ENCODE measurements at regions not wholly inside any gene's neighbourhood (a gene's known extent, or its start where the extent isn't known, plus 50 kb on each side); places are given as distances from the start of the nearest gene placed in this dataset.
"Not testable (repeated sequence)": the region's sequence is repeated elsewhere in the genome, so short reads cannot be mapped to it uniquely, and the experiment has no call there.

- ATAC-seq (ENCODE audit: low read depth) (no peak), DNase-seq (no peak)
- Mint-ChIP-seq H3K4me3 (no peak overlapping the region), H3K36me3 (no peaks in the 10 kb centered on the region), H3K27me3 (no peaks in the 10 kb centered on the region), H3K4me1 (no peaks in the 10 kb centered on the region), H3K9me3 (no peaks in the 10 kb centered on the region), H3K27ac (no peak overlapping the region)
- POLR2A ChIA-PET = no interaction called here
Measured at GRCh38 chrX:94551831-94552230, 877.8 kb downstream of the FAM133A start.

DNA sequence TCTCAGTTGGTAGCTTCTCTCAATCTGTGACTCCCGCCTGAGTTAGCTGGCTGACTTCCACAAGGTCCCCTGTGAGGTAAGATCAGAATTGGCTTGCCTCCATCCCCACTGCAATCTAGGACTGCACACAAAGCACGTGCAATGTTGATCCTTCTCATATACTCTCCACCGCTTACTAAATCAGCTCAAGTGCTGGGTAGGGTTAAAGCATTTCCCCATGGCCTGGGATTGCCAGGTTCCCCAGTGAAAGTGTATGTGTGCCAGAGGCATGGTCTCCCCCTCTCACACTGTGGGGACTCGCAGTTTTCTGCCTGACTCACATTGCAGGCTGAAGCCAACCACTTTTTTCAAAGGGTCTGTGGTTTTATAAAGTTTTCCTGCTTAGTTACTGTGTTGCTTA is 886.9 kb downstream of the FAM133A start:
- DNase-seq = no peak
- peaks cover 2% of the 10 kb centered on the region for H3K9me3 Mint-ChIP-seq
- no peaks in the 10 kb centered on the region for H3K36me3 Mint-ChIP-seq
- H3K27ac Mint-ChIP-seq = no peak overlapping the region
- ATAC-seq (ENCODE audit: low read depth) = no peak
- H3K4me3 Mint-ChIP-seq = no peak overlapping the region
- H3K27me3 Mint-ChIP-seq = no peaks in the 10 kb centered on the region
- no peaks in the 10 kb centered on the region for H3K4me1 Mint-ChIP-seq
- POLR2A ChIA-PET = no interaction called here

DNA sequence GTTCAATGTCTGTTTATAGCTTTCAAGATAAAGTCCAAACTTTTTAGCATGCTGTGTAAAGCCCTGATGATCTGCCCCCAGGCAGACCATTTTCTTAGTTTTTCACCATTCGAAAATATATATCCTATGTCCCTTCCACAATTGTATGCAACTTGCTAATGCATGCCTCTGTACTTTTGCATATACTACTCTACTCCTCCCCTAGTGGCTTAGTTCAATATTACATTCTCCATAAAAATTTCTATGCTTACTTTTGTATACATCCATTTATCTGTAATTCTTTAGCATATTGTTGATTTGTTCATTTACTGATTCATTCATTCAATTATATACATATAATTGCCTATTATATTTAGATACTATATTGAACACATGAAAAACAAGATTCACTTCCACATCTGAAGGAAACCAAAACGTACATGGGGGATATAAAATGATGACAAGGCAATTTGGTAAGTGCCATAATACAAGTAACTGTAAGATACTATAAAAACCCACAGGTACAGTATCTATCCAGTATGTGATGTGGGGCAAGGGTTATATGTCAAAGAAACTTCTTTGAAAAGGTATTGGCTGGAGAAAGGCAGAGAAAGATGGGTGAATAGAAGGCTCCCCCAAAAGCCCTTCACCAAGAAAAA is 902.5 kb downstream of the FAM133A start:
- H3K27ac Mint-ChIP-seq = no peak overlapping the region
- ATAC-seq (ENCODE audit: low read depth) (no peak), DNase-seq (no peak)
- no peaks in the 10 kb centered on the region for H3K9me3 Mint-ChIP-seq
- H3K4me3 Mint-ChIP-seq = no peak overlapping the region
- no peaks in the 10 kb centered on the region for H3K36me3 Mint-ChIP-seq
- H3K4me1 Mint-ChIP-seq = no peaks in the 10 kb centered on the region
- no peaks in the 10 kb centered on the region for H3K27me3 Mint-ChIP-seq
- POLR2A ChIA-PET = no interaction called here

DNA sequence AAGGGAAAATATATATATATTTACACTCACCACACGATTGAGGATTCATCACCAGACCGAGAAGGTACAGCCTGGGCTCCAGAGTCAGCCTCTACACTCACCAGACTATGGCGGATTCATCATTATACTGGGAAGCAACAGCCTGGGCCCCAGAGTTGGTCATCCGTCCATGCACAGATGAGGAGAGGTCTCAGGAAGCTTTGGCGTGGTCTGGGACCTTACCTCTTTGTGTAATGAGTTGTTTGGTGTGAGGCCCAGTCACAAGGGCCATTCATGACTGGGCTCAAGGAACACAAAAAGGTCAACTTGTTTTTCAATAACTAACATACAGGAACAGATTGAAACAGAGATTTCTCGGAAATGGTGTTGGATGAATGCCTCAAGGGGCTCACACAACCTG is 926.1 kb downstream of the FAM133A start:
- POLR2A ChIA-PET = no interaction called here
- H3K36me3 Mint-ChIP-seq = no peaks in the 10 kb centered on the region
- no peak overlapping the region for H3K4me3 Mint-ChIP-seq
- H3K27ac Mint-ChIP-seq = no peak overlapping the region
- H3K27me3 Mint-ChIP-seq = no peaks in the 10 kb centered on the region
- no peaks in the 10 kb centered on the region for H3K9me3 Mint-ChIP-seq
- no peak for DNase-seq
- ATAC-seq (ENCODE audit: low read depth) = no peak
- H3K4me1 Mint-ChIP-seq = no peaks in the 10 kb centered on the region

DNA sequence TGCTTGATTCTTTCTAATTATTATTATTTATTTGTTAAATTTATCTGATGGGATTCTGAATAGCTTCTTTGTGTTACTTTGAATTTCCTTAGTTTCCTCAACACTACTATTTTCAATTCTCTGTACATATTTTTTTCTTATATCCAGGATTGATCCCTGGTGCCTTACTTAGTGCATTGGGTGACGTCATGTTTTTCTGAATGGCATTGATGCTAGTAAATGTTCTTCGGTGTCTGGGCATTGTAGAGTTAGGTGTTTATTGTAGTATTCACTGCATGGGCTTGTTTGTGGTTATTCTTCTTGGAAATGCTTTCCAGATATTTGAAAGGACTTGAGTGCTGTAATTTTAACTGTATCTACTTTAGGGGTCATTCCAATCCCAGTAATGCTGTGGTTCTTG is 938.1 kb downstream of the FAM133A start:
- H3K4me3 Mint-ChIP-seq = no peak overlapping the region
- POLR2A ChIA-PET = no interaction called here

DNA sequence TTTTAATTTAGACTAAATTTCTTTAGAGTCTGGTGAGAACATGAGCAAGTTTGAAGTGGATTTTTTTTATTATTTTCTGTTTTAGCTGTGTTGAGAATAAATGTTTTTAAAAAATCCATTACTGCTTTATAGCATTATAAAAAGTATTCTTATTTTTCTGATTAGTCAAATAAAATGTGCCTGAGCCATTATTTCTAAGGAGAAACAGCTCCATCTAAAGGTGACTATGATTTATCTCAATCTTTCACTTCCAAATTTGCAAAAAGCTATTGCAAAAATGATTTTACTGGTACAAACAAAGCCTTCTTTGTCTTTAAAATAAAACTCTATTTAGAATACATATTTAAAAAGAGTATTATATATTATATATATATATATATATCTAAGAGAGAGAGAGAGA is 959.2 kb downstream of the FAM133A start:
- H3K4me1 Mint-ChIP-seq = no peaks in the 10 kb centered on the region
- no peak for ATAC-seq (ENCODE audit: low read depth)
- H3K27ac Mint-ChIP-seq = no peak overlapping the region
- no peak overlapping the region for H3K4me3 Mint-ChIP-seq
- no peaks in the 10 kb centered on the region for H3K27me3 Mint-ChIP-seq
- no peak for DNase-seq
- H3K9me3 Mint-ChIP-seq = peaks cover 1% of the 10 kb centered on the region
- POLR2A ChIA-PET = no interaction called here
- no peaks in the 10 kb centered on the region for H3K36me3 Mint-ChIP-seq

More for the DNA sequence above, 938.1 kb downstream of the FAM133A start:
- DNase-seq = no peak
- Mint-ChIP-seq H3K36me3 (no peaks in the 10 kb centered on the region), H3K9me3 (peaks cover 1% of the 10 kb centered on the region), H3K4me1 (no peaks in the 10 kb centered on the region), H3K27me3 (no peaks in the 10 kb centered on the region), H3K27ac (no peak overlapping the region)
- ATAC-seq (ENCODE audit: low read depth) = no peak

DNA sequence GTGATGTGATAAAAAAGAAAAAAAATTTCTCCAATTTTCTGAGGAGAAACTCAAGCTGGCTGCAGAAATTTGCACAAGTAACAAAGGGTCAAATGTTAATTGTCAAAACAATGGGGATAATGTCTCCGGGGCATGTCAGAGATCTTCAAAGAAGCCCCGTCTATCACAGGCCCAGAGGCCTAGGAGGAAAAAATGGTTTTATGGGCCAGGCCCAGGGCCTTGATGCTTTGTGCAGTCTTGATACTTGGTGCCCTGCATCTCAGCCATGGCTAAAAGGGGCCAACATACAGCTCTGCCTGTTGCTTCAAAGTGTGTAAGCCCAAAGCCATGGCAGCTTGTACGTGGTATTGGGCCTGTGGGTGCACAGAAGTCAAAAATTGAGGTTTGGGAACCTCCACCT is 961.0 kb downstream of the FAM133A start:
- POLR2A ChIA-PET = no interaction called here
- Mint-ChIP-seq H3K4me3 (no peak overlapping the region), H3K27me3 (no peaks in the 10 kb centered on the region), H3K27ac (no peak overlapping the region), H3K36me3 (no peaks in the 10 kb centered on the region), H3K9me3 (peaks cover 1% of the 10 kb centered on the region), H3K4me1 (no peaks in the 10 kb centered on the region)
- DNase-seq (no peak), ATAC-seq (ENCODE audit: low read depth) (no peak)

- no peaks in the 10 kb centered on the region for H3K27me3 Mint-ChIP-seq
- no peaks in the 10 kb centered on the region for H3K36me3 Mint-ChIP-seq
- H3K27ac Mint-ChIP-seq = no peak overlapping the region
- H3K9me3 Mint-ChIP-seq = no peaks in the 10 kb centered on the region
- ATAC-seq (ENCODE audit: low read depth) = no peak
- H3K4me1 Mint-ChIP-seq = no peaks in the 10 kb centered on the region
- no peak overlapping the region for H3K4me3 Mint-ChIP-seq
- no peak for DNase-seq
- POLR2A ChIA-PET = no interaction called here
Measured at GRCh38 chrX:94645726-94646125, 971.7 kb downstream of the FAM133A start.

- no peak overlapping the region for H3K4me3 Mint-ChIP-seq
- no peaks in the 10 kb centered on the region for H3K9me3 Mint-ChIP-seq
- POLR2A ChIA-PET = no interaction called here
- no peak overlapping the region for H3K27ac Mint-ChIP-seq
- no peaks in the 10 kb centered on the region for H3K27me3 Mint-ChIP-seq
- no peak for ATAC-seq (ENCODE audit: low read depth)
- no peaks in the 10 kb centered on the region for H3K4me1 Mint-ChIP-seq
- H3K36me3 Mint-ChIP-seq = no peaks in the 10 kb centered on the region
- no peak for DNase-seq
Measured at GRCh38 chrX:94655180-94655579, 981.2 kb downstream of the FAM133A start.

- Mint-ChIP-seq H3K27me3 (no peaks in the 10 kb centered on the region), H3K27ac (no peak overlapping the region), H3K9me3 (no peaks in the 10 kb centered on the region), H3K36me3 (no peaks in the 10 kb centered on the region), H3K4me3 (no peak overlapping the region), H3K4me1 (no peaks in the 10 kb centered on the region)
- DNase-seq (no peak), ATAC-seq (ENCODE audit: low read depth) (no peak)
- POLR2A ChIA-PET = no interaction called here
Measured at GRCh38 chrX:94662689-94663088, 988.7 kb downstream of the FAM133A start.

- Mint-ChIP-seq H3K27ac (no peak overlapping the region), H3K4me1 (no peaks in the 10 kb centered on the region), H3K27me3 (no peaks in the 10 kb centered on the region), H3K36me3 (no peaks in the 10 kb centered on the region), H3K4me3 (no peak overlapping the region), H3K9me3 (no peaks in the 10 kb centered on the region)
- POLR2A ChIA-PET = no interaction called here
- no peak for DNase-seq
- no peak for ATAC-seq (ENCODE audit: low read depth)
Measured at GRCh38 chrX:94676285-94676684, 1002.3 kb downstream of the FAM133A start.

GRCh38 chrX:94686071-94686470 is 1012.1 kb downstream of the FAM133A start:
- DNase-seq (no peak), ATAC-seq (ENCODE audit: low read depth) (no peak)
- H3K4me3 Mint-ChIP-seq = no peak overlapping the region
- H3K9me3 Mint-ChIP-seq = no peaks in the 10 kb centered on the region
- POLR2A ChIA-PET = no interaction called here
- H3K27ac Mint-ChIP-seq = no peak overlapping the region
- no peaks in the 10 kb centered on the region for H3K27me3 Mint-ChIP-seq
- H3K36me3 Mint-ChIP-seq = no peaks in the 10 kb centered on the region
- no peaks in the 10 kb centered on the region for H3K4me1 Mint-ChIP-seq

DNA sequence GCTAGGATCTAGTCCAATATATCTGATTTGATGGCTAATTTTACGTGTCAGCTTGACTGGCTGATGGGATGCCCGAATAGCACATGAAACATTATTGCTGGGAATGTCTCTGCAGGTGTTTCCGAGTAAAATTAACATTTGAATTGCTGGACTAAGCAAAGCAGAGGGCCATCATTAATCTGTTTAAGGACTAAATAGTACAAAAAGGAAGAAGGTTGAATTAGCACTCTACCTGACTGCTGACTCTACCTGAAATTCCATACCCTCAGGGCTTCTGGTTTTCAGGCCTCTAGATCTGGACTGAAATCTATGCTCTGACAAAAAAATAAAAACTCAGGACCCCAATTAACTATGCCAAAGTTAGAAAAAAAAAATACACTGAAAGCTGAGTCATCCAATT is 1021.9 kb downstream of the FAM133A start:
- no peak overlapping the region for H3K27ac Mint-ChIP-seq
- no peak overlapping the region for H3K4me3 Mint-ChIP-seq
- H3K27me3 Mint-ChIP-seq = no peaks in the 10 kb centered on the region
- POLR2A ChIA-PET = no interaction called here
- H3K9me3 Mint-ChIP-seq = peaks cover 3% of the 10 kb centered on the region
- ATAC-seq (ENCODE audit: low read depth) (no peak), DNase-seq (no peak)
- H3K4me1 Mint-ChIP-seq = no peaks in the 10 kb centered on the region
- no peaks in the 10 kb centered on the region for H3K36me3 Mint-ChIP-seq

GRCh38 chrX:94704348-94705256 is 1030.6 kb downstream of the FAM133A start:
- H3K4me1 Mint-ChIP-seq; H3K9me3 Mint-ChIP-seq; H3K27ac Mint-ChIP-seq; ATAC-seq (ENCODE audit: low read depth); DNase-seq; H3K36me3 Mint-ChIP-seq; H3K27me3 Mint-ChIP-seq; POLR2A ChIA-PET; H3K4me3 Mint-ChIP-seq: not testable (repeated sequence)

All from activated naive CD8-positive, alpha-beta T cell treated with anti-CD3 and anti-CD28 coated beads, Interleukin-2, amount 10 ng/mL, durations not matched to agents 7 days and 5 days (primary cell).